Gastroesophageal sphincter (tissue), 4 donors: ENCODE measurements at regions not wholly inside any gene's neighbourhood (a gene's known extent, or its start where the extent isn't known, plus 50 kb on each side); places are given as distances from the start of the nearest gene placed in this dataset.

ENCODE experiments used
- ATAC-seq: fragments of 150-250 bp; one replicate; pipeline ENCODE4 v1.9.1; 2016; ENCODE audit warnings: mild to moderate bottlenecking, moderate library complexity
- H3K27ac ChIP-seq, 4 donors: fragments of 200-600 bp; sonication (generic) in 3 of 4; 1 replicate in 3 of 4; 2 replicates in 1 of 4; pipeline ENCODE4 v1.5.1; 2016 to 2019
- H3K27me3 ChIP-seq: fragments of 200-600 bp; sonication (generic); one replicate; pipeline ENCODE4 v1.5.1; 2019
- H3K36me3 ChIP-seq, 2 donors: fragments of 200-600 bp; sonication (generic); one replicate each; pipeline ENCODE4 v1.5.1; 2019; ENCODE audit warnings: control low read depth in 1 of 2
- H3K4me1 ChIP-seq, 3 donors: fragments of 200-600 bp; sonication (generic); 1 replicate in 2 of 3; 2 replicates in 1 of 3; pipeline ENCODE4 v1.5.1; 2016 to 2019; ENCODE audit warnings: control low read depth in 2 of 3
- H3K4me3 ChIP-seq, 2 donors: fragments of 200-600 bp; sonication (generic); one replicate each; pipeline ENCODE4 v1.5.1; 2019; ENCODE audit warnings: mild to moderate bottlenecking in 1 of 2, moderate library complexity in 1 of 2
- H3K9me3 ChIP-seq, 3 donors: fragments of 200-600 bp; sonication (generic); one replicate each; pipeline ENCODE4 v1.5.1; 2017 to 2019; ENCODE audit warnings: control low read depth in 2 of 3
- EP300 ChIP-seq: sonication (generic); formaldehyde crosslinking; IDR thresholded peaks from one replicate; pipeline ENCODE4 v1.6.1; 2017; ENCODE audit warnings: antibody characterized with exemption, mild to moderate bottlenecking
- POLR2A ChIP-seq, 2 donors: fragments of 450-650 bp; IDR thresholded peaks; one replicate each; pipeline ENCODE4 v1.6.1; 2017; ENCODE audit warnings: antibody characterized with exemption in 2 of 2, mild to moderate bottlenecking in 2 of 2, moderate library complexity in 1 of 2
- POLR2AphosphoS5 ChIP-seq: sonication (generic); formaldehyde crosslinking; IDR thresholded peaks from one replicate; pipeline ENCODE4 v1.6.1; 2017; ENCODE audit warnings: antibody characterized with exemption
- WGBS, 2 donors: methylation state at CpG; one replicate each; pipeline ENCODE4 v1.1.5; 2018; ENCODE audit warnings: low coverage in 1 of 2; 5-methylcytosine and 5-hydroxymethylcytosine counted together
- TF ChIP-seq, protein P1 (sequence below), 4 experiments: fragments of 200-600 bp in 2 of 4; fragments of 450-650 bp in 2 of 4; sonication (generic) in 1 of 4; IDR thresholded peaks; one replicate each; pipeline ENCODE4 v1.5.1; 2017 to 2019; ENCODE audit warnings: antibody characterized with exemption in 4 of 4, mild to moderate bottlenecking in 2 of 4, moderate library complexity in 2 of 4

DNA sequence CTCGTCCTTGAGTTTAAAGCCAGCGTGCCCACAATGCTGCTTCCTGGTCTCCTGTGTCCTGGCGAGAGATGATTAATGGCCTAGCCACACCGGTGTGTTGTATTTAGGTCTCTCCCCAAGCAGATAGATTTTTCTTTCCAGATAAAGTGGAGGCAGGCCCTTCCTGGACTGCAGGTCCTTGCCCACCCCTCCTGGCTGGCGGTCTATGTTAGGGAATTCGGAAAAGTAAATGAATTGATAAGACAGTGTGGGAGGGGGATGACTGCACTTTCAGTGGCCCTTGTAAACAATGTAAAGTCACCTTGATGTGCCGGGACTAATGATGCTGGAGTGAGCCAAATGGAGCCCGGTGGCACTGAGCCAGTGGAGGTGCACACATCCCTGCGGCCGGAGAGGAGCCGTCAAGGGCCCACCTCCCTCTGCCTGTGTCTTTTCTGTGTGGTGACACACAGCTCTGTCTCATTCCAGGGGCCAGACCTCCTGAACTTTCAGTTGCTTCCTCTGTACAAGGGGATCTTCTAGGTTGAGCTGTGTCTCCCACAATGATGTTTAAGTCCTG, 70.6 kb upstream of the ESRRB start:
- 60 to 70% methylated on average over 1 to 4 of the region's 11 CpGs for WGBS, 2 donors
- H3K9me3 ChIP-seq = no peaks in the 10 kb centered on the region
- no peak overlapping the region for H3K4me3 ChIP-seq
- no peak for ATAC-seq
- H3K27me3 ChIP-seq = peaks cover 5% of the 10 kb centered on the region
- TF ChIP-seq POLR2A (IDR thresholded peaks at IDR 0.05) = no peak
- H3K4me1 ChIP-seq = peaks cover 0 to 5% (median 0%) of the 10 kb centered on the region in 3 donors
- no peak overlapping the region for H3K27ac ChIP-seq
- H3K36me3 ChIP-seq = no peaks in the 10 kb centered on the region

DNA sequence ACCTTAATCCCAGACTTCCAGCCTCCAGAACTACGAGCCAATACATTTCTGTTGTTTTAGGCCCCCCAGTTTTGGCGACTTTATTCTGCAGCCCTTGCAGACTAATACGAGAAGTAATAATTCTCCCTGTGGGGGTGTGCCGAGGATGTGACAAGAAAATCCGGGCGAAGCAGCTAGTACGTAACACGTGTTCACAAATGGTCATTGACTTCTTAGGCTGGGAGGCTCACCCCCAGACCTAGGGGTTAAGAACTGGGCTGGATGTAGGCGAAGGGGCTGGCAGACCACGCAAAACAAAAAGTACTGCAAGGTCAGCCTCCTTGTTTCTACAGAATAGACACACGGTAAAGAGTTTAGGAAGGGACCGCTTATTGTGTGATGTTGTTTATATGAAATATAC, 69.8 kb upstream of the ESRRB start:
- WGBS, 2 donors = 72 to 88% methylated on average over 7 to 9 of the region's 12 CpGs
- Histone ChIP-seq H3K9me3 (no peaks in the 10 kb centered on the region), H3K27ac (no peak overlapping the region), H3K36me3 (no peaks in the 10 kb centered on the region), H3K4me1 (peaks cover 0 to 9% (median 0%) of the 10 kb centered on the region in 3 donors), H3K4me3 (no peak overlapping the region), H3K27me3 (peaks cover 6% of the 10 kb centered on the region)
- TF ChIP-seq EP300 = no peak
- TF ChIP-seq POLR2A (IDR thresholded peaks at IDR 0.05) = no peak
- no peak for TF ChIP-seq POLR2AphosphoS5
- TF ChIP-seq, protein P1, sequence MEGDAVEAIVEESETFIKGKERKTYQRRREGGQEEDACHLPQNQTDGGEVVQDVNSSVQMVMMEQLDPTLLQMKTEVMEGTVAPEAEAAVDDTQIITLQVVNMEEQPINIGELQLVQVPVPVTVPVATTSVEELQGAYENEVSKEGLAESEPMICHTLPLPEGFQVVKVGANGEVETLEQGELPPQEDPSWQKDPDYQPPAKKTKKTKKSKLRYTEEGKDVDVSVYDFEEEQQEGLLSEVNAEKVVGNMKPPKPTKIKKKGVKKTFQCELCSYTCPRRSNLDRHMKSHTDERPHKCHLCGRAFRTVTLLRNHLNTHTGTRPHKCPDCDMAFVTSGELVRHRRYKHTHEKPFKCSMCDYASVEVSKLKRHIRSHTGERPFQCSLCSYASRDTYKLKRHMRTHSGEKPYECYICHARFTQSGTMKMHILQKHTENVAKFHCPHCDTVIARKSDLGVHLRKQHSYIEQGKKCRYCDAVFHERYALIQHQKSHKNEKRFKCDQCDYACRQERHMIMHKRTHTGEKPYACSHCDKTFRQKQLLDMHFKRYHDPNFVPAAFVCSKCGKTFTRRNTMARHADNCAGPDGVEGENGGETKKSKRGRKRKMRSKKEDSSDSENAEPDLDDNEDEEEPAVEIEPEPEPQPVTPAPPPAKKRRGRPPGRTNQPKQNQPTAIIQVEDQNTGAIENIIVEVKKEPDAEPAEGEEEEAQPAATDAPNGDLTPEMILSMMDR (IDR thresholded peaks at IDR 0.05) = no peak
- ATAC-seq = no peak

DNA sequence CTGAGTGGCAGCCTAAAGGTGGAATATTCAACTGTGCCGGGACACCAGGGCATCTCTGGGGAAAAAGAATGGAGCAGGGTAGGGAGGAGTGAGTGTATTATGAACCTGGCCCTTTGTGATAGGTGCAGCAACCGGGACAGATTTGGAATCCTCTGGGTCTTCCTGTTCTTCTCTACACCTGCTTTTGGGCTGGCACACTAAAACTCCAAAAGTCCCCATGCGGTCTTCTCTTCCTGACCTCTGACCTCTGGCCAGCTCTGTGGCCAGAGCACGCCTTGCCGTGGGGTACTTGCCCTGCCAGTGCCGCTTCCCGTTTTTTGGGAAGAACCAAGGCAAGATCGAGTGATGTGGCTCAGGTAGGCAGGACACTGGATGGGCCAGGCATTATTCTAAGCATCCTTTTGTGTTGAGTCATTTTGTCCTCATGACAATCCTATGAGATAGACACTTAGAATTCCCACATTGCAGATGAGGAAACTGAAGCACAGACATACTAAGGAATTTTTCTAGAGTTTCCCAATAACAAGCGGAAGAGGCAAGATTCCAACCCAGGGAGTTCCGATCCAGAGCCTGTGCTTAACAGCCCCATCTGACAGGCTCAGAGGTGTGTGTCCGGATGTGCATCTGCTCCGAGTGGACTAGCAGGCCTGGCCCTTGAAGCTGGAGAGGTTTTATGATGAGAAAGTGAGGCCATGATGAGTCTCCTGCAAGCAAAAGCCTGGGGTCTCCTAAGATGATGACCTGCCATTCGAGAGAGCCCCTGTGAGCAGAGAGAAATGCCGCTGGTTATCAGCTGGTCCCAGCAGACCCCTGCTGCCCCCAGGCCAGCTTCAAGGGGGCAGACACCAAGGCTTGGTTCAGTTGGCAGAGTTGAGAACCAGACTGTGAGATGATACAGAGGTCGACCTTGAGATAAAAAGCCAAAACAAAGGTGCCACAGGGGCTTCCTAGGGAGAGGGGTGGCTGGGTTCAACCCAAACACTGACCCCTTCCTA, 67.9 kb upstream of the ESRRB start:
- Histone ChIP-seq H3K27me3 (peaks cover 6% of the 10 kb centered on the region), H3K9me3 (no peaks in the 10 kb centered on the region), H3K36me3 (no peaks in the 10 kb centered on the region), H3K4me3 (no peak overlapping the region), H3K27ac (no peak overlapping the region), H3K4me1 (peaks cover 0 to 9% (median 0%) of the 10 kb centered on the region in 3 donors)
- TF ChIP-seq, protein P1 (IDR thresholded peaks at IDR 0.05) = no peak
- TF ChIP-seq EP300 (no peak), POLR2AphosphoS5 (no peak), POLR2A (IDR thresholded peaks at IDR 0.05) (no peak)
- WGBS, 2 donors = 91 to 95% methylated on average over 6 to 8 of the region's 15 CpGs
- ATAC-seq = no peak

GRCh38 chr14:76309572-76310162, 66.3 kb upstream of the ESRRB start:
- TF ChIP-seq EP300 (no peak), POLR2A (IDR thresholded peaks at IDR 0.05) (no peak), POLR2AphosphoS5 (no peak)
- TF ChIP-seq, protein P1 (IDR thresholded peaks at IDR 0.05) = no peak
- H3K27me3 ChIP-seq = peaks cover 6% of the 10 kb centered on the region
- no peak for ATAC-seq
- WGBS, 2 donors = 47 to 65% methylated on average over 5 of the region's 8 CpGs
- no peak overlapping the region for H3K4me3 ChIP-seq
- H3K4me1 ChIP-seq = peaks cover 0 to 9% (median 0%) of the 10 kb centered on the region in 3 donors
- no peaks in the 10 kb centered on the region for H3K9me3 ChIP-seq
- H3K27ac ChIP-seq = no peak overlapping the region
- no peaks in the 10 kb centered on the region for H3K36me3 ChIP-seq

DNA sequence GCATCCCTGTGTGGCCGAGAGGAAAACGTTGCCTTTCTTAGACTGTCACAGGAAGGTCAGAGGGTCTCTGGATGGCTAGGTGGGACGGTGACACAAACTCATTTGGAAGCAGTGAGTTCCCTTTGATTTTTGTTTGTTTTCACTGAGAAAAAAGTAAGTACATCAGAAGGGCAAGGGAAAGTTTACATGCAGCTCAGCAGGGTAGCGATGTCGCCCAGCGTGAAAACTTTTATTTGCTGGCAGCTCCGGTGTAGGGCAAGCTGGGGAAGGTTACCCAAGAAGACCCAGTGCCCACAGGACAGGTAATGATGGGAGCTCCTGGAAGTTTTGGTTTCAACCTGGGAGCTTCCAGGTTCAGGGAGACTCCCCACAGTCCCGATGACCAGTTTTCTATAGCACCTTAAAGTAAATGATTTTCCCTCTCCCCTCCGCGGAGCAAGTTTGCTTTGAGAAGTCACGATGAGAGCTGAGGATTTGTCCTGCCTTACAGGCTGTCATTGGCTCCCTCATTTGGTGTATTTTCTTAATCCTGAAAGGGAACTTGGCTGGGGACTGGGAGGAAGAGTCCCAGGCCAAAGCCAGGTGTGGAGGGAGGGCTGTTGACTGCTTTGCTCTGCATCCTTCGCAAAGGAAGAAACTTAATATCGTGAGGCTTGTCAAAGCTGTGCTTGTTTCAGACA, 64.7 kb upstream of the ESRRB start:
- Histone ChIP-seq H3K4me3 (no peak overlapping the region), H3K9me3 (no peaks in the 10 kb centered on the region), H3K27ac (no peak overlapping the region), H3K27me3 (peaks cover 6% of the 10 kb centered on the region), H3K4me1 (peaks cover 0 to 9% (median 0%) of the 10 kb centered on the region in 3 donors), H3K36me3 (no peaks in the 10 kb centered on the region)
- WGBS, 2 donors = 51 to 57% methylated on average over 8 to 12 of the region's 13 CpGs
- ATAC-seq = no peak
- TF ChIP-seq POLR2AphosphoS5 (no peak), EP300 (no peak), POLR2A (IDR thresholded peaks at IDR 0.05) (no peak)
- TF ChIP-seq, protein P1 (IDR thresholded peaks at IDR 0.05) = no peak
